H1 (cell line): ENCODE measurements at regions not wholly inside any gene's neighbourhood (a gene's known extent, or its start where the extent isn't known, plus 50 kb on each side); places are given as distances from the start of the nearest gene placed in this dataset.

Source experiments
- CTCF ChIA-PET: fragments of 300-600 bp; sonication (Branson Sonifier 250); formaldehyde crosslinking; loops from one replicate; lab custom pipeline; 2021; ENCODE audit not compliant: partially characterized antibody; lab: Charles Lee
- POLR2A ChIA-PET: fragments of 300-600 bp; sonication (Branson Sonifier 250); formaldehyde crosslinking; loops from one replicate; lab custom pipeline; 2021; ENCODE audit warnings: inconsistent platforms; ENCODE audit not compliant: partially characterized antibody; lab: Charles Lee
- DNase-seq, 2 experiments: peaks; one replicate each; pipeline versions ENCODE4 v3.0.0 to v3.0.0-alpha.2; 2010 to 2022; ENCODE audit warnings: low spot score in 2 of 2, low read depth in 1 of 2, mixed read lengths in 1 of 2
- FAIRE-seq: peaks from 2 replicates; lab custom pipeline; 2011; peaks lifted over from hg19 to GRCh38; lab: Jason Lieb, UNC
- H2AFZ ChIP-seq: 2 replicates; pipeline ENCODE4 v1.8.1; 2012; ENCODE audit warnings: low read length, inconsistent platforms
- H2AK5ac ChIP-seq: 2 replicates; pipeline ENCODE4 v1.6.1; 2013; ENCODE audit warnings: low read depth, low read length
- H2BK120ac ChIP-seq: replicated peaks from 2 replicates; pipeline ENCODE3; 2013; ENCODE audit warnings: low read depth, low read length, inconsistent platforms
- H2BK12ac ChIP-seq: 2 replicates; pipeline ENCODE4 v1.6.1; 2013; ENCODE audit warnings: low read depth, low read length
- H2BK15ac ChIP-seq: 2 replicates; pipeline ENCODE4 v1.6.1; 2013; ENCODE audit warnings: low read length
- H2BK20ac ChIP-seq: 2 replicates; pipeline ENCODE4 v1.6.1; 2013; ENCODE audit warnings: low read length
- H2BK5ac ChIP-seq: 2 replicates; pipeline ENCODE4 v1.6.1; 2013; ENCODE audit warnings: low read depth, low read length
- H3K14ac ChIP-seq: 2 replicates; pipeline ENCODE4 v1.6.1; 2013; ENCODE audit warnings: inconsistent platforms; ENCODE audit not compliant: insufficient read length
- H3K18ac ChIP-seq: 2 replicates; pipeline ENCODE4 v1.6.1; 2013; ENCODE audit warnings: low read length; ENCODE audit errors: extremely low read depth
- H3K23ac ChIP-seq: 2 replicates; pipeline ENCODE4 v1.6.1; 2013; ENCODE audit warnings: inconsistent platforms; ENCODE audit not compliant: insufficient read length
- H3K23me2 ChIP-seq: 2 replicates; pipeline ENCODE4 v1.6.1; 2013; ENCODE audit warnings: low read depth, low read length
- H3K27ac ChIP-seq: 2 replicates; pipeline ENCODE4 v1.6.1; 2011; ENCODE audit warnings: low read depth, low read length, inconsistent platforms
- H3K27me3 ChIP-seq, 4 experiments: replicated peaks in 1 of 4; 1 replicate in 1 of 4; 2 replicates in 3 of 4; pipeline versions ENCODE4 v1.6.1 to v1.8.1; 2011 to 2013; ENCODE audit warnings: low read length in 3 of 4, mild to moderate bottlenecking in 3 of 4, inconsistent platforms in 2 of 4, mixed read lengths in 2 of 4, moderate library complexity in 1 of 4; ENCODE audit not compliant: control insufficient read depth in 3 of 4, insufficient read depth in 3 of 4; ENCODE audit errors: extremely low read depth in 1 of 4
- H3K36me3 ChIP-seq, 4 experiments: 2 replicates each; pipeline versions ENCODE4 v1.6.1 to v1.8.1; 2011 to 2013; ENCODE audit warnings: mild to moderate bottlenecking in 4 of 4, low read length in 3 of 4, moderate library complexity in 2 of 4, control low read depth in 1 of 4, inconsistent platforms in 1 of 4; ENCODE audit not compliant: insufficient read depth in 4 of 4, control insufficient read depth in 2 of 4
- H3K4ac ChIP-seq: replicated peaks from 2 replicates; pipeline ENCODE3; 2013; ENCODE audit warnings: low read length, low read depth, mixed read lengths, inconsistent platforms; ENCODE audit not compliant: insufficient read length
- H3K4me1 ChIP-seq, 4 experiments: replicated peaks in 1 of 4; 1 replicate in 1 of 4; 2 replicates in 3 of 4; pipeline versions ENCODE4 v1.6.1 to v1.8.1; 2011 to 2013; ENCODE audit warnings: low read length in 3 of 4, inconsistent platforms in 2 of 4, mixed read lengths in 1 of 4; ENCODE audit not compliant: insufficient read depth in 4 of 4, control insufficient read depth in 3 of 4
- H3K4me2 ChIP-seq, 2 experiments: 2 replicates each; pipeline versions ENCODE4 v1.6.1 to v1.8.1; 2011 to 2013; ENCODE audit warnings: low read depth in 2 of 2, low read length in 2 of 2, control low read depth in 1 of 2, inconsistent platforms in 1 of 2, mild to moderate bottlenecking in 1 of 2; ENCODE audit not compliant: insufficient read depth in 1 of 2
- H3K4me3 ChIP-seq, 4 experiments: fragments of 200-600, 300-600 bp in 1 of 4; sonication (generic), shearing (Covaris generic), sonication (Bioruptor Twin) in 1 of 4; 2 replicates each; pipeline versions ENCODE4 v1.5.1 to v1.8.1; 2011 to 2016; ENCODE audit warnings: low read length in 4 of 4, low read depth in 3 of 4, control low read depth in 2 of 4, inconsistent platforms in 2 of 4, mild to moderate bottlenecking in 2 of 4, mixed read lengths in 1 of 4, moderate library complexity in 1 of 4; ENCODE audit not compliant: insufficient read depth in 2 of 4; ENCODE audit errors: extremely low read depth in 1 of 4
- H3K56ac ChIP-seq: replicated peaks from 2 replicates; pipeline ENCODE3; 2013; ENCODE audit warnings: low read depth, mild to moderate bottlenecking, mixed read lengths, low read length, inconsistent platforms; ENCODE audit not compliant: insufficient read length
- H3K79me1 ChIP-seq: 2 replicates; pipeline ENCODE4 v1.6.1; 2013; ENCODE audit warnings: low read depth, low read length, control low read depth
- H3K79me2 ChIP-seq, 2 experiments: 2 replicates each; pipeline versions ENCODE4 v1.6.1 to v1.8.1; 2012 to 2013; ENCODE audit warnings: low read length in 2 of 2, mild to moderate bottlenecking in 2 of 2, inconsistent platforms in 1 of 2; ENCODE audit not compliant: insufficient read depth in 2 of 2, control insufficient read depth in 1 of 2
- H3K9ac ChIP-seq, 4 experiments: replicated peaks in 1 of 4; 1 replicate in 1 of 4; 2 replicates in 3 of 4; pipeline versions ENCODE4 v1.6.1 to v1.8.1; 2011 to 2013; ENCODE audit warnings: low read depth in 3 of 4, low read length in 3 of 4, control low read depth in 2 of 4, mild to moderate bottlenecking in 2 of 4, moderate library complexity in 2 of 4, inconsistent platforms in 1 of 4; ENCODE audit errors: extremely low read depth in 1 of 4
- H3K9me3 ChIP-seq, 2 experiments: 2 replicates each; pipeline versions ENCODE4 v1.6.1 to v1.8.1; 2012 to 2013; ENCODE audit warnings: mild to moderate bottlenecking in 2 of 2, moderate library complexity in 2 of 2, control low read depth in 1 of 2, inconsistent platforms in 1 of 2, low read depth in 1 of 2, low read length in 1 of 2, mixed read lengths in 1 of 2; ENCODE audit not compliant: insufficient read depth in 2 of 2
- H4K20me1 ChIP-seq, 2 experiments: replicated peaks in 1 of 2; 2 replicates each; pipeline versions ENCODE3 to v1.8.1; 2011 to 2013; ENCODE audit warnings: inconsistent platforms in 2 of 2, low read length in 2 of 2, mild to moderate bottlenecking in 1 of 2; ENCODE audit not compliant: insufficient read depth in 2 of 2, control insufficient read depth in 1 of 2
- H4K5ac ChIP-seq: 2 replicates; pipeline ENCODE4 v1.6.1; 2013; ENCODE audit warnings: low read length, low read depth, mixed read lengths, inconsistent platforms; ENCODE audit not compliant: insufficient read length
- H4K8ac ChIP-seq: 2 replicates; pipeline ENCODE4 v1.8.0; 2013; ENCODE audit warnings: mild to moderate bottlenecking, moderate library complexity, low read length, inconsistent platforms; ENCODE audit not compliant: insufficient read depth; ENCODE audit errors: extremely low read depth
- H4K91ac ChIP-seq: replicated peaks from 2 replicates; pipeline ENCODE3; 2013; ENCODE audit warnings: low read length, mixed read lengths, inconsistent platforms; ENCODE audit not compliant: insufficient read length
- BACH1 ChIP-seq: IDR thresholded peaks from 2 replicates; pipeline ENCODE4 v1.6.1; 2012; ENCODE audit warnings: low read length, improper control_type of control experiment
- CBX8 ChIP-seq: fragments of 300-800, 300-1000 bp; sonication (generic); IDR thresholded peaks from 2 replicates; pipeline ENCODE4 v1.7.1; 2016; ENCODE audit warnings: low read depth, low read length, borderline replicate concordance
- CHD2 ChIP-seq: IDR thresholded peaks from 2 replicates; pipeline ENCODE4 v1.6.1; 2012; ENCODE audit warnings: low read length, improper control_type of control experiment
- E2F6 ChIP-seq: IDR thresholded peaks from 2 replicates; pipeline ENCODE4 v1.6.1; 2012; ENCODE audit warnings: inconsistent platforms
- JUN ChIP-seq: IDR thresholded peaks from 2 replicates; pipeline ENCODE4 v1.6.1; 2011; ENCODE audit warnings: low read depth, mild to moderate bottlenecking, improper control_type of control experiment, low read length
- MAFK ChIP-seq: IDR thresholded peaks from 2 replicates; pipeline ENCODE4 v1.6.1; 2012; ENCODE audit warnings: low read depth, mild to moderate bottlenecking, improper control_type of control experiment, low read length
- NRF1 ChIP-seq: IDR thresholded peaks from 2 replicates; pipeline ENCODE4 v1.6.1; 2011; ENCODE audit warnings: mild to moderate bottlenecking, low read depth, low read length, improper control_type of control experiment
- SP4 ChIP-seq: IDR thresholded peaks from 2 replicates; pipeline ENCODE4 v1.6.1; 2012; ENCODE audit warnings: low read length, inconsistent platforms
- YY1 ChIP-seq: IDR thresholded peaks from 2 replicates; pipeline ENCODE4 v1.6.1; 2011; ENCODE audit warnings: low read depth, mild to moderate bottlenecking, low read length
- WGBS, 2 experiments: shearing (Covaris generic) in 1 of 2; methylation state at CpG; one replicate each; pipeline versions ENCODE4 v1.1.6 to v1.1.7; 2013 to 2015; ENCODE audit warnings: low lambda C conversion rate in 2 of 2, mixed read lengths in 2 of 2, inconsistent platforms in 1 of 2, low coverage in 1 of 2, missing lambda C conversion rate in 1 of 2; ENCODE audit not compliant: insufficient replicate concordance in 2 of 2, insufficient coverage in 1 of 2, insufficient read length in 1 of 2; ENCODE audit errors: extremely low coverage in 1 of 2, missing lambda C conversion rate in 1 of 2; 5-methylcytosine and 5-hydroxymethylcytosine counted together

DNA sequence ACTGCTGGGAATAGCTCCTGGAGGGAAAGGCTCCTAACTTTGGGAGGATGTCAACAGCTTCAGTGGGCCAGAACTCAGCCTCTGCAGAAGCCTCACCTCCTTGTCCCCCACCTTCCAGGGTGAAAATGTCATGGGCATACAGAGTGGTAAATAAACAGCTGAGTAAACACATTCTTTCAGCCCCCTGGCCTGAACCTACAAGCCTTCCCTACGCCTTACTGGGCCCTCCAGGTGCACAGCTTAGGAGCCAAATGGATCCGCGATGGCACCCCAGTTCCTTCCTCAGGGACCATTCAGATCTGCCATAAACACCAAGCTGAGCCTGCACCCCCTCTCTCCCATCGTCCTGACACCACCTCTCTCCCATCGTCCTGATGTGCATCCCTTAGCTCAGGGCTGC is 126.2 kb upstream of the IGF1R start:
- no peak overlapping the region for H3K4ac ChIP-seq
- FAIRE-seq, result no peak
- no peak overlapping the region for H3K9ac ChIP-seq
- no peaks in the 10 kb centered on the region for H3K79me1 ChIP-seq
- H3K14ac ChIP-seq, result no peak overlapping the region
- ChIA-PET CTCF (interaction anchor here (0.6 to 9.2 kb wide), 28 partner anchors 10 to 439 kb away, joined by 3 to 124 read pairs (median 4); partner anchors contain the start of gene IGF1R), POLR2A (interaction anchor here (0.7 to 0.8 kb wide), 4 partner anchors 145 to 565 kb away, joined by 3 to 5 read pairs (median 3); no protein-coding TSS in a partner anchor)
- no peak overlapping the region for H2BK12ac ChIP-seq
- DNase-seq, result no peak
- H4K20me1 ChIP-seq, result no peaks in the 10 kb centered on the region
- no peak for TF ChIP-seq SP4
- no peak for TF ChIP-seq YY1
- no peak for TF ChIP-seq JUN
- TF ChIP-seq MAFK, result no peak
- TF ChIP-seq BACH1, result no peak
- TF ChIP-seq CHD2, result no peak
- no peak for TF ChIP-seq CBX8
- no peak for TF ChIP-seq NRF1
- TF ChIP-seq E2F6, result no peak
- H2BK120ac ChIP-seq, result no peak overlapping the region
- no peak overlapping the region for H3K56ac ChIP-seq
- no peak overlapping the region for H3K23ac ChIP-seq
- no peak overlapping the region for H2BK5ac ChIP-seq
- H2BK20ac ChIP-seq, result no peak overlapping the region
- H2AK5ac ChIP-seq, result no peak overlapping the region
- no peak overlapping the region for H3K4me3 ChIP-seq
- H2BK15ac ChIP-seq, result no peak overlapping the region
- WGBS, 2 experiments, result 81% methylated on average over 5 of the region's 5 CpGs; no CpG with 5 or more reads in 1 of the 2 experiments
- H3K27me3 ChIP-seq, result no peaks in the 10 kb centered on the region
- H3K18ac ChIP-seq, result no peak overlapping the region
- H3K23me2 ChIP-seq, result no peaks in the 10 kb centered on the region; the same call in 1 of the 2 replicates
- H4K8ac ChIP-seq, result no peak overlapping the region
- H3K4me1 ChIP-seq, result peaks cover 0 to 13% (median 0%) of the 10 kb centered on the region in 4 experiments; a peak in 4 of 7 replicates
- no peaks in the 10 kb centered on the region for H3K36me3 ChIP-seq
- no peak overlapping the region for H3K4me2 ChIP-seq
- no peak overlapping the region for H4K91ac ChIP-seq
- H3K9me3 ChIP-seq, result no peaks in the 10 kb centered on the region
- H4K5ac ChIP-seq, result no peak overlapping the region
- H3K79me2 ChIP-seq, result no peaks in the 10 kb centered on the region
- H2AFZ ChIP-seq, result no peak overlapping the region
- H3K27ac ChIP-seq, result no peak overlapping the region
